Neural cell (in vitro differentiated cells): ENCODE measurements at regions not wholly inside any gene's neighbourhood (a gene's known extent, or its start where the extent isn't known, plus 50 kb on each side); places are given as distances from the start of the nearest gene placed in this dataset.

ENCODE experiments used
- CTCF ChIP-seq: fragments of 450-650 bp; IDR thresholded peaks from 2 replicates; pipeline ENCODE4 v1.5.1; 2014; ENCODE audit warnings: antibody characterized with exemption, mild to moderate bottlenecking, moderate library complexity; ENCODE audit not compliant: poor library complexity, severe bottlenecking
- EP300 ChIP-seq: fragments of 450-650 bp; conservative IDR thresholded peaks from 2 replicates; pipeline ENCODE4 v1.6.1; 2014; ENCODE audit warnings: antibody characterized with exemption, mild to moderate bottlenecking, moderate library complexity; ENCODE audit not compliant: poor library complexity, severe bottlenecking
- EZH2 ChIP-seq: fragments of 200-600, 300-800 bp; shearing (Covaris generic), sonication (generic); IDR thresholded peaks from 2 replicates; pipeline ENCODE4 v1.6.1; 2014; ENCODE audit warnings: antibody characterized with exemption, low read length, borderline replicate concordance, mild to moderate bottlenecking; ENCODE audit not compliant: insufficient read depth, poor library complexity, severe bottlenecking
- POLR2AphosphoS5 ChIP-seq: IDR thresholded peaks from 2 replicates; pipeline ENCODE4 v1.6.1; 2012
- RAD21 ChIP-seq: fragments of 450-650 bp; conservative IDR thresholded peaks from 2 replicates; pipeline ENCODE4 v1.6.1; 2014; ENCODE audit warnings: antibody characterized with exemption, mild to moderate bottlenecking, moderate library complexity

DNA sequence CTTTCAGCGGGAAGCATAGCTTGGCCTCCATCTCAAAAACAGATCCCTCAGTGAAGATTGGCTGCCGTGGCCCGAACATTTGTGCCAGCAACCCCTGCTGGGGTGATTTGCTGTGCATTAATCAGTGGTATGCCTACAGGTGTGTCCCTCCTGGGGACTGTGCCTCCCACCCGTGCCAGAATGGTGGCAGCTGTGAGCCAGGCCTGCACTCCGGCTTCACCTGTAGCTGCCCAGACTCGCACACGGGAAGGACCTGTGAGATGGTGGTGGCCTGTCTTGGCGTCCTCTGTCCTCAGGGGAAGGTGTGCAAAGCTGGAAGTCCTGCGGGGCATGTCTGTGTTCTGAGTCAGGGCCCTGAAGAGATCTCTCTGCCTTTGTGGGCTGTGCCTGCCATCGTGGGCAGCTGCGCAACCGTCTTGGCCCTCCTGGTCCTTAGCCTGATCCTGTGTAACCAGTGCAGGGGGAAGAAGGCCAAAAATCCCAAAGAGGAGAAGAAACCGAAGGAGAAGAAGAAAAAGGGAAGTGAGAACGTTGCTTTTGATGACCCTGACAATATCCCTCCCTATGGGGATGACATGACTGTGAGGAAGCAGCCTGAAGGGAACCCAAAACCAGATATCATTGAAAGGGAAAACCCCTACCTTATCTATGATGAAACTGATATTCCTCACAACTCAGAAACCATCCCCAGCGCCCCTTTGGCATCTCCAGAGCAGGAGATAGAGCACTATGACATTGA is 175.4 kb downstream of the FAT4 start:
- TF ChIP-seq EZH2 = no peak
- no peak for TF ChIP-seq CTCF
- TF ChIP-seq EP300 = no peak
- no peak for TF ChIP-seq RAD21
- no peak for TF ChIP-seq POLR2AphosphoS5
